ENCODE measurements at regions not wholly inside any gene's neighbourhood (a gene's known extent, or its start where the extent isn't known, plus 50 kb on each side); places are given as distances from the start of the nearest gene placed in this dataset.

- no peak for DNase-seq (ENCODE audit: low spot score)
These were observed 142.0 kb downstream of the PTPN20 start for GRCh38 chr10:47053081-47053798.

GRCh38 chr10:47054974-47055373 is 143.7 kb downstream of the PTPN20 start:
- no peak for DNase-seq (ENCODE audit: low spot score)

GRCh38 chr10:47055386-47056246 is 144.4 kb downstream of the PTPN20 start:
- DNase-seq (ENCODE audit: low spot score): no peak

GRCh38 chr10:47056247-47056510 is 145.0 kb downstream of the PTPN20 start:
- no peak for DNase-seq (ENCODE audit: low spot score)

- no peak for DNase-seq (ENCODE audit: low spot score)
These were observed 146.2 kb downstream of the PTPN20 start for GRCh38 chr10:47057471-47057870.

- no peak for DNase-seq (ENCODE audit: low spot score)
These were observed 146.9 kb downstream of the PTPN20 start for GRCh38 chr10:47058032-47058702.

- no peak for DNase-seq (ENCODE audit: low spot score)
These were observed 147.7 kb downstream of the PTPN20 start for GRCh38 chr10:47058961-47059391.

GRCh38 chr10:47059606-47060311 is 148.5 kb downstream of the PTPN20 start:
- no peak for DNase-seq (ENCODE audit: low spot score)

- no peak for DNase-seq (ENCODE audit: low spot score)
These were observed 149.1 kb downstream of the PTPN20 start for GRCh38 chr10:47060356-47060755.

- no peak for DNase-seq (ENCODE audit: low spot score)
These were observed 149.8 kb downstream of the PTPN20 start for GRCh38 chr10:47060993-47061500.

- DNase-seq (ENCODE audit: low spot score): no peak
These were observed 150.5 kb downstream of the PTPN20 start for GRCh38 chr10:47061776-47062175.

GRCh38 chr10:47062441-47063200 is 151.4 kb downstream of the PTPN20 start:
- no peak for DNase-seq (ENCODE audit: low spot score)

GRCh38 chr10:47063858-47064257 is 152.6 kb downstream of the PTPN20 start:
- no peak for DNase-seq (ENCODE audit: low spot score)

- DNase-seq (ENCODE audit: low spot score): no peak
These were observed 154.7 kb downstream of the PTPN20 start for GRCh38 chr10:47065903-47066302.

GRCh38 chr10:47067949-47068940 is 157.0 kb downstream of the PTPN20 start:
- DNase-seq (ENCODE audit: low spot score): no peak

GRCh38 chr10:47070541-47070940 is 159.3 kb downstream of the PTPN20 start:
- no peak for DNase-seq (ENCODE audit: low spot score)

- no peak for DNase-seq (ENCODE audit: low spot score)
These were observed 160.7 kb downstream of the PTPN20 start for GRCh38 chr10:47071891-47072290.

- no peak for DNase-seq (ENCODE audit: low spot score)
These were observed 162.7 kb downstream of the PTPN20 start for GRCh38 chr10:47073967-47074366.

GRCh38 chr10:47076949-47077361 is 165.7 kb downstream of the PTPN20 start:
- DNase-seq (ENCODE audit: low spot score): no peak

GRCh38 chr10:47077386-47077785 is 166.2 kb downstream of the PTPN20 start:
- no peak for DNase-seq (ENCODE audit: low spot score)
